Trophoblast cell (in vitro differentiated cells and primary cell): ENCODE measurements at regions not wholly inside any gene's neighbourhood (a gene's known extent, or its start where the extent isn't known, plus 50 kb on each side); places are given as distances from the start of the nearest gene placed in this dataset.

Experiments
- DNase-seq, 2 donors: peaks; one replicate each; pipeline ENCODE4 v3.0.0-alpha.2; 2016
- H2AFZ ChIP-seq: 2 replicates; pipeline ENCODE4 v1.6.1; 2013; ENCODE audit warnings: low read length, moderate library complexity, mild to moderate bottlenecking; ENCODE audit not compliant: insufficient read depth, poor library complexity
- H2AK5ac ChIP-seq: 2 replicates; pipeline ENCODE4 v1.6.1; 2013; ENCODE audit warnings: mild to moderate bottlenecking, low read length
- H2BK120ac ChIP-seq: 2 replicates; pipeline ENCODE4 v1.6.1; 2013; ENCODE audit warnings: low read length, mild to moderate bottlenecking, moderate library complexity; ENCODE audit not compliant: insufficient read depth, poor library complexity
- H2BK12ac ChIP-seq: 2 replicates; pipeline ENCODE4 v1.6.1; 2013; ENCODE audit warnings: mild to moderate bottlenecking, low read length, moderate library complexity
- H2BK5ac ChIP-seq: 2 replicates; pipeline ENCODE4 v1.6.1; 2013; ENCODE audit warnings: low read length, low read depth, moderate library complexity, mild to moderate bottlenecking; ENCODE audit not compliant: poor library complexity
- H3K14ac ChIP-seq: 2 replicates; pipeline ENCODE4 v1.6.1; 2013; ENCODE audit warnings: mild to moderate bottlenecking, low read length
- H3K18ac ChIP-seq: 2 replicates; pipeline ENCODE4 v1.6.1; 2013; ENCODE audit warnings: mild to moderate bottlenecking, low read length
- H3K23ac ChIP-seq: 2 replicates; pipeline ENCODE4 v1.6.1; 2013; ENCODE audit warnings: low read length
- H3K27ac ChIP-seq: 2 replicates; pipeline ENCODE4 v1.5.1; 2013; ENCODE audit warnings: low read depth, mild to moderate bottlenecking, inconsistent platforms, low read length, moderate library complexity
- H3K27me3 ChIP-seq: 2 replicates; pipeline ENCODE4 v1.6.1; 2013; ENCODE audit warnings: inconsistent platforms, mild to moderate bottlenecking, low read length, moderate library complexity; ENCODE audit not compliant: insufficient read depth
- H3K36me3 ChIP-seq, 2 experiments: 1 replicate in 1 of 2; 2 replicates in 1 of 2; pipeline ENCODE4 v1.6.1; 2013; ENCODE audit warnings: low read length in 2 of 2, mild to moderate bottlenecking in 2 of 2, moderate library complexity in 1 of 2; ENCODE audit not compliant: insufficient read depth in 2 of 2, control insufficient read depth in 1 of 2
- H3K4ac ChIP-seq: 2 replicates; pipeline ENCODE4 v1.6.1; 2013; ENCODE audit warnings: low read depth, mild to moderate bottlenecking, low read length, moderate library complexity
- H3K4me1 ChIP-seq, 2 experiments: 1 replicate in 1 of 2; 2 replicates in 1 of 2; pipeline ENCODE4 v1.6.1; 2013; ENCODE audit warnings: low read length in 2 of 2, mild to moderate bottlenecking in 2 of 2, moderate library complexity in 1 of 2; ENCODE audit not compliant: insufficient read depth in 2 of 2, control insufficient read depth in 1 of 2
- H3K4me2 ChIP-seq: 2 replicates; pipeline ENCODE4 v1.6.1; 2013; ENCODE audit warnings: inconsistent platforms, mild to moderate bottlenecking, low read length, moderate library complexity
- H3K4me3 ChIP-seq: 2 replicates; pipeline ENCODE4 v1.5.1; 2013; ENCODE audit warnings: mild to moderate bottlenecking, low read depth, low read length, inconsistent platforms
- H3K79me1 ChIP-seq: one replicate; pipeline ENCODE4 v1.6.1; 2013; ENCODE audit warnings: low read length
- H3K79me2 ChIP-seq: 2 replicates; pipeline ENCODE4 v1.6.1; 2013; ENCODE audit warnings: low read length, mild to moderate bottlenecking; ENCODE audit not compliant: control insufficient read depth, insufficient read depth, poor library complexity
- H3K9ac ChIP-seq: 2 replicates; pipeline ENCODE4 v1.6.1; 2013; ENCODE audit warnings: mild to moderate bottlenecking, low read length
- H3K9me3 ChIP-seq: 2 replicates; pipeline ENCODE4 v1.6.1; 2013; ENCODE audit warnings: low read depth, mild to moderate bottlenecking, control low read depth, inconsistent platforms, low read length; ENCODE audit not compliant: insufficient read depth
- H4K12ac ChIP-seq: 2 replicates; pipeline ENCODE4 v1.6.1; 2013; ENCODE audit warnings: low read depth, mild to moderate bottlenecking, low read length, moderate library complexity
- H4K8ac ChIP-seq: 2 replicates; pipeline ENCODE4 v1.6.1; 2013; ENCODE audit warnings: low read depth, mild to moderate bottlenecking, low read length, moderate library complexity
- H4K91ac ChIP-seq: one replicate; pipeline ENCODE4 v1.6.1; 2013; ENCODE audit warnings: low read depth, mild to moderate bottlenecking, low read length, moderate library complexity
- WGBS: extraction: QIAGEN DNeasy Blood & Tissue Kit; methylation state at CpG from one replicate; pipeline ENCODE4 v1.1.7; 2013; ENCODE audit warnings: missing lambda C conversion rate; ENCODE audit not compliant: insufficient read length, insufficient coverage; ENCODE audit errors: extremely low coverage; 5-methylcytosine and 5-hydroxymethylcytosine counted together

GRCh38 chr4:124462954-124463828 lies 249.3 kb downstream of the ANKRD50 start:
- H2BK12ac ChIP-seq: no peak overlapping the region

DNA sequence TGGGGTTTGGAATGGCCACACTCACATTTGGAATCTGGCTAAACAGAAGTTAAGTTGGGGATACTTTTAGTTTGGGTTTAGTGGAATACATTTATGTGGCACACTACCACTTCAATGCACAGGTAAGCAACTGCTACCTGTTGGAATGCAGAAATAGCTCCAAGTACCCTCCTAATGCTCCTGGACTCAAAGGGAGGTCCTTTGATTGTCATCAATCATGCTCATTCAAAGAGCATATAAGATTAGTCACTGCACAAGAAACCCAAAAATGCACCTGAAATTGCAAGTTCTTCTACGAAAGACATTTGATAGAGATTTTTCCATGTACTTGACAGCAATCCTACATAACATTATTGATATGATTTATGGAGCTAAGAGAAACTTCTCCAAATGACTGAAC lies 247.7 kb downstream of the ANKRD50 start:
- no peak overlapping the region for H4K91ac ChIP-seq
- H3K4me3 ChIP-seq: no peak overlapping the region
- no peaks in the 10 kb centered on the region for H3K79me1 ChIP-seq
- WGBS: no CpG with 5 or more reads among the region's 1 CpG
- no peak overlapping the region for H3K14ac ChIP-seq
- no peak overlapping the region for H2BK120ac ChIP-seq
- no peaks in the 10 kb centered on the region for H3K27me3 ChIP-seq
- no peak overlapping the region for H4K8ac ChIP-seq
- no peak overlapping the region for H2BK5ac ChIP-seq
- no peak overlapping the region for H3K23ac ChIP-seq
- no peak for DNase-seq
- H3K4ac ChIP-seq: no peak overlapping the region
- peaks cover 0 to 2% of the 10 kb centered on the region in 2 experiments for H3K36me3 ChIP-seq
- H3K4me2 ChIP-seq: no peak overlapping the region
- H3K79me2 ChIP-seq: no peaks in the 10 kb centered on the region
- no peaks in the 10 kb centered on the region for H3K4me1 ChIP-seq
- peaks cover 10% of the 10 kb centered on the region for H3K9me3 ChIP-seq
- H3K9ac ChIP-seq: no peak overlapping the region
- no peak overlapping the region for H3K27ac ChIP-seq
- no peak overlapping the region for H2AFZ ChIP-seq
- no peak overlapping the region for H4K12ac ChIP-seq
- H3K18ac ChIP-seq: no peak overlapping the region
- no peak overlapping the region for H2AK5ac ChIP-seq
- H2BK12ac ChIP-seq: no peak overlapping the region

More at GRCh38 chr4:124462954-124463828, 249.3 kb downstream of the ANKRD50 start:
- Histone ChIP-seq H3K27ac (no peak overlapping the region), H3K4ac (no peak overlapping the region), H3K23ac (no peak overlapping the region), H4K91ac (no peak overlapping the region), H3K4me3 (no peak overlapping the region), H3K79me2 (no peaks in the 10 kb centered on the region), H2AK5ac (no peak overlapping the region), H3K9me3 (peaks cover 10% of the 10 kb centered on the region), H3K18ac (no peak overlapping the region), H4K8ac (no peak overlapping the region), H3K27me3 (no peaks in the 10 kb centered on the region), H4K12ac (no peak overlapping the region), H3K79me1 (no peaks in the 10 kb centered on the region), H2AFZ (no peak overlapping the region), H2BK120ac (no peak overlapping the region), H3K36me3 (peaks cover 0 to 2% of the 10 kb centered on the region in 2 experiments), H3K4me1 (no peaks in the 10 kb centered on the region), H2BK5ac (no peak overlapping the region), H3K14ac (no peak overlapping the region), H3K4me2 (no peak overlapping the region), H3K9ac (no peak overlapping the region)
- WGBS: no CpG with 5 or more reads among the region's 18 CpGs
- DNase-seq: no peak

- no peak overlapping the region for H3K23ac ChIP-seq
- no peak overlapping the region for H4K8ac ChIP-seq
- H4K91ac ChIP-seq: no peak overlapping the region
- no peaks in the 10 kb centered on the region for H3K4me1 ChIP-seq
- H2BK5ac ChIP-seq: no peak overlapping the region
- H3K27ac ChIP-seq: no peak overlapping the region
- no peak overlapping the region for H3K9ac ChIP-seq
- no peak overlapping the region for H3K4me2 ChIP-seq
- no CpG with 5 or more reads among the region's 7 CpGs for WGBS
- H3K4me3 ChIP-seq: no peak overlapping the region
- no peaks in the 10 kb centered on the region for H3K36me3 ChIP-seq
- peaks cover 5% of the 10 kb centered on the region for H3K9me3 ChIP-seq
- no peaks in the 10 kb centered on the region for H3K79me2 ChIP-seq
- H3K79me1 ChIP-seq: no peaks in the 10 kb centered on the region
- H2AK5ac ChIP-seq: no peak overlapping the region
- no peak overlapping the region for H2BK12ac ChIP-seq
- no peak overlapping the region for H4K12ac ChIP-seq
- H3K14ac ChIP-seq: no peak overlapping the region
- H2AFZ ChIP-seq: no peak overlapping the region
- no peaks in the 10 kb centered on the region for H3K27me3 ChIP-seq
- H3K18ac ChIP-seq: no peak overlapping the region
- H2BK120ac ChIP-seq: no peak overlapping the region
- DNase-seq: no peak
- H3K4ac ChIP-seq: no peak overlapping the region
These were observed 244.2 kb downstream of the ANKRD50 start for GRCh38 chr4:124468360-124468759.

DNA sequence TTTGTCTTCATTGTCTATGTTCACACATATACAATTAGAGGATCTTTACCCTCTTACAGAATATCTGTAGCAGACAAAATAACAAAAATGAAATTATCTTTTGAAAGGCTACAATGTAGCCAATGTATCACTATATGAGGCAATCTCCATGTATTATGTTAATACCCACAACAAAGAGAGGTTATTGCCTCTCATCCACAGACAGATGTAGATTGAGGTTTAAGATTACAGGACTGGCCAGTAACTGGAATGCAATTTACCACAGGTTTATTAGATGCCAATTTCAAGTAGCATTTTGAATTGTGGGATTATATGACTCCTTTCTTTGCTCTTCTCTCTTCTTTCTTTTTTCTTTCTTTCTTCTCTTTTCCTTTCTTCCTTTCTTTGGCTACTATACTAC lies 242.6 kb downstream of the ANKRD50 start:
- Histone ChIP-seq H3K23ac (no peak overlapping the region), H3K27me3 (no peaks in the 10 kb centered on the region), H4K91ac (no peak overlapping the region), H3K18ac (no peak overlapping the region), H3K79me2 (no peaks in the 10 kb centered on the region), H3K9me3 (peaks cover 2% of the 10 kb centered on the region), H4K12ac (no peak overlapping the region), H3K14ac (no peak overlapping the region), H3K4ac (no peak overlapping the region), H3K36me3 (no peaks in the 10 kb centered on the region), H3K4me1 (no peaks in the 10 kb centered on the region), H2BK12ac (no peak overlapping the region), H2BK120ac (no peak overlapping the region), H3K27ac (no peak overlapping the region), H2AFZ (no peak overlapping the region), H2AK5ac (no peak overlapping the region), H3K9ac (no peak overlapping the region), H3K4me3 (no peak overlapping the region), H2BK5ac (no peak overlapping the region), H4K8ac (no peak overlapping the region), H3K79me1 (no peaks in the 10 kb centered on the region), H3K4me2 (no peak overlapping the region)
- no peak for DNase-seq
